ENCODE measurements at regions not wholly inside any gene's neighbourhood (a gene's known extent, or its start where the extent isn't known, plus 50 kb on each side); places are given as distances from the start of the nearest gene placed in this dataset.
"Not testable (repeated sequence)": the region's sequence is repeated elsewhere in the genome, so short reads cannot be mapped to it uniquely, and the experiment has no call there.

DNA sequence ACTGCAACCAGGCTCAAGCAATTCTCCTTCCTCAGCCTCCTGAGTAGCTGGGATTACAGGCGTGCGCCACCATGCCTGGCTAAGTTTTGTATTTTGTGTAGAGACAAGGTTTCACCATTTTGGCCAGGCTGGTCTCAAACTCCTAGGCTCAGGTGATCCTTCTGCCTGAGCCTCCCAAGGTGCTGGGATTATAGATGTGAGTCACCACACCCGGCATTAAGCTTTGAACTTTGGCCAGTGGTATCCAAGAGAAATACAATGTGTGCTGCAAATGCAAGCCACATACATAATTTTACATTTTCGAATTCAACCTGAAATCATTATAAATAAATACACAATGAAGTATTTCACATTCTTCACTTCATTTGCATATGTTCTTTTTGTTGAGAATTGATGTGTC is 94.0 kb upstream of the ERV3-1 start:
- TF ChIP-seq, protein P1, sequence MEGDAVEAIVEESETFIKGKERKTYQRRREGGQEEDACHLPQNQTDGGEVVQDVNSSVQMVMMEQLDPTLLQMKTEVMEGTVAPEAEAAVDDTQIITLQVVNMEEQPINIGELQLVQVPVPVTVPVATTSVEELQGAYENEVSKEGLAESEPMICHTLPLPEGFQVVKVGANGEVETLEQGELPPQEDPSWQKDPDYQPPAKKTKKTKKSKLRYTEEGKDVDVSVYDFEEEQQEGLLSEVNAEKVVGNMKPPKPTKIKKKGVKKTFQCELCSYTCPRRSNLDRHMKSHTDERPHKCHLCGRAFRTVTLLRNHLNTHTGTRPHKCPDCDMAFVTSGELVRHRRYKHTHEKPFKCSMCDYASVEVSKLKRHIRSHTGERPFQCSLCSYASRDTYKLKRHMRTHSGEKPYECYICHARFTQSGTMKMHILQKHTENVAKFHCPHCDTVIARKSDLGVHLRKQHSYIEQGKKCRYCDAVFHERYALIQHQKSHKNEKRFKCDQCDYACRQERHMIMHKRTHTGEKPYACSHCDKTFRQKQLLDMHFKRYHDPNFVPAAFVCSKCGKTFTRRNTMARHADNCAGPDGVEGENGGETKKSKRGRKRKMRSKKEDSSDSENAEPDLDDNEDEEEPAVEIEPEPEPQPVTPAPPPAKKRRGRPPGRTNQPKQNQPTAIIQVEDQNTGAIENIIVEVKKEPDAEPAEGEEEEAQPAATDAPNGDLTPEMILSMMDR (IDR thresholded peaks at IDR 0.05; ENCODE audit: insufficient read depth, low read depth, low read length): not testable (repeated sequence)
- not testable (repeated sequence) for TF ChIP-seq EZH2 (IDR thresholded peaks at IDR 0.05; ENCODE audit: insufficient read depth, low read length)
